Pancreas (tissue), 10 donors: ENCODE measurements at regions not wholly inside any gene's neighbourhood (a gene's known extent, or its start where the extent isn't known, plus 50 kb on each side); places are given as distances from the start of the nearest gene placed in this dataset.

Experiments
- ATAC-seq, 4 donors: fragments of 200-7000 bp; cut with Tn5 transposase; one replicate each; pipeline versions ENCODE4 v1.8.0 to v1.9.1; 2020; ENCODE audit warnings: mild to moderate bottlenecking in 4 of 4, moderate library complexity in 4 of 4
- DNase-seq, 6 donors: peaks; one replicate each; pipeline ENCODE4 v3.0.0-alpha.2; 2020
- FAIRE-seq: peaks from 2 replicates; lab custom pipeline; 2012; peaks lifted over from hg19 to GRCh38; lab: Jason Lieb, UNC
- H3K27ac ChIP-seq, 4 donors: fragments of 200-600 bp; sonication (generic); 1 replicate in 3 of 4; 2 replicates in 1 of 4; pipeline versions ENCODE4 v1.5.0 to v1.8.0; 2020
- H3K27me3 ChIP-seq, 4 donors: fragments of 200-600 bp; one replicate each; pipeline ENCODE4 v1.8.0; 2021
- H3K36me3 ChIP-seq, 3 donors: fragments of 200-600 bp; sonication (generic) in 1 of 3; one replicate each; pipeline versions ENCODE4 v1.5.0 to v1.8.0; 2020 to 2021
- H3K4me1 ChIP-seq, 3 donors: fragments of 200-600 bp; one replicate each; pipeline ENCODE4 v1.8.0; 2021
- H3K4me3 ChIP-seq, 4 donors: fragments of 200-600 bp; sonication (generic) in 2 of 4; one replicate each; pipeline versions ENCODE4 v1.5.0 to v1.8.0; 2020 to 2021
- H3K9me3 ChIP-seq, 4 donors: fragments of 200-600 bp; one replicate each; pipeline ENCODE4 v1.8.0; 2021
- CTCF ChIP-seq, 4 donors: fragments of 200-600 bp; sonication (generic) in 3 of 4; IDR thresholded peaks; one replicate each; pipeline versions ENCODE4 v1.5.0 to v1.8.0; 2021; ENCODE audit warnings: antibody characterized with exemption in 4 of 4
- WGBS, 2 donors: extraction: QIAGEN DNeasy Blood & Tissue Kit; methylation state at CpG; one replicate each; pipeline ENCODE4 v1.1.7; 2013; 5-methylcytosine and 5-hydroxymethylcytosine counted together
- intact Hi-C, 3 donors: fragments of 100-400 bp; cut with DNase I; formaldehyde crosslinking; loops; one replicate each; pipeline versions ENCODE4 v1.11.1 to v1.14.2; 2022
- donor health status: healthy with polysubstance abuse.
- donor health status: DM: no; HTN: no; CAD: no; lungs with moderate emphysema.
- donor health status: DM: no; HTN: no; CAD: no.
- donor health status: control.
- donor health status: control.
- donor health status: Bipolar disorder and iron deficiency.
- donor health status: DM: yes; HTN: yes; CAD: no.
- donor health status: DM: no; HTN: no; CAD: no.
- donor health status: DM: no; HTN: no; CAD: no.
- donor health status: DM: yes; HTN: yes; CAD: no.

GRCh38 chr2:217108575-217109027, 248.7 kb upstream of the TNP1 start:
- Histone ChIP-seq H3K27ac (no peak overlapping the region), H3K27me3 (no peaks in the 10 kb centered on the region), H3K36me3 (no peaks in the 10 kb centered on the region), H3K9me3 (no peaks in the 10 kb centered on the region), H3K4me3 (no peak overlapping the region), H3K4me1 (no peaks in the 10 kb centered on the region)
- WGBS, 2 donors = 69 to 71% methylated on average over 4 of the region's 4 CpGs
- ATAC-seq (no peak), FAIRE-seq (no peak), DNase-seq (no peak)
- intact Hi-C loops = no loop called here
- no peak for TF ChIP-seq CTCF (IDR thresholded peaks at IDR 0.05)

- no peaks in the 10 kb centered on the region for H3K36me3 ChIP-seq
- ATAC-seq (no peak), FAIRE-seq (no peak), DNase-seq (no peak)
- no peaks in the 10 kb centered on the region for H3K27me3 ChIP-seq
- intact Hi-C loops = no loop called here
- no peak overlapping the region for H3K4me3 ChIP-seq
- H3K4me1 ChIP-seq = no peaks in the 10 kb centered on the region
- no peak overlapping the region for H3K27ac ChIP-seq
- H3K9me3 ChIP-seq = no peaks in the 10 kb centered on the region
- no peak for TF ChIP-seq CTCF (IDR thresholded peaks at IDR 0.05)
Measured at GRCh38 chr2:217108086-217108485, 248.2 kb upstream of the TNP1 start.

- TF ChIP-seq CTCF (IDR thresholded peaks at IDR 0.05) = no peak
- intact Hi-C loops = no loop called here
- H3K4me3 ChIP-seq = no peak overlapping the region
- no peaks in the 10 kb centered on the region for H3K27me3 ChIP-seq
- H3K36me3 ChIP-seq = no peaks in the 10 kb centered on the region
- no peak for ATAC-seq
- FAIRE-seq = no peak
- 46 to 48% methylated on average over 1 of the region's 1 CpG for WGBS, 2 donors
- DNase-seq = no peak
- H3K9me3 ChIP-seq = no peaks in the 10 kb centered on the region
- H3K4me1 ChIP-seq = no peaks in the 10 kb centered on the region
- H3K27ac ChIP-seq = no peak overlapping the region
Measured at GRCh38 chr2:217107480-217107879, 247.6 kb upstream of the TNP1 start.

GRCh38 chr2:217106650-217107014, 246.8 kb upstream of the TNP1 start:
- Histone ChIP-seq H3K4me1 (no peaks in the 10 kb centered on the region), H3K27ac (no peak overlapping the region), H3K4me3 (no peak overlapping the region), H3K27me3 (no peaks in the 10 kb centered on the region), H3K9me3 (no peaks in the 10 kb centered on the region), H3K36me3 (no peaks in the 10 kb centered on the region)
- 71 to 74% methylated on average over 3 of the region's 3 CpGs for WGBS, 2 donors
- TF ChIP-seq CTCF (IDR thresholded peaks at IDR 0.05) = no peak
- ATAC-seq (no peak), DNase-seq (no peak), FAIRE-seq (no peak)
- intact Hi-C loops = no loop called here

GRCh38 chr2:217105733-217106649, 246.1 kb upstream of the TNP1 start:
- H3K9me3 ChIP-seq = no peaks in the 10 kb centered on the region
- intact Hi-C loops = no loop called here
- no peak overlapping the region for H3K27ac ChIP-seq
- no peaks in the 10 kb centered on the region for H3K4me1 ChIP-seq
- TF ChIP-seq CTCF (IDR thresholded peaks at IDR 0.05) = no peak
- no peak for DNase-seq
- ATAC-seq = no peak
- FAIRE-seq = no peak
- WGBS, 2 donors = 77 to 79% methylated on average over 5 of the region's 5 CpGs
- H3K4me3 ChIP-seq = no peak overlapping the region
- H3K36me3 ChIP-seq = no peaks in the 10 kb centered on the region
- H3K27me3 ChIP-seq = no peaks in the 10 kb centered on the region
